ENCODE measurements at regions not wholly inside any gene's neighbourhood (a gene's known extent, or its start where the extent isn't known, plus 50 kb on each side); places are given as distances from the start of the nearest gene placed in this dataset.

- TF ChIP-seq RNF2 (IDR thresholded peaks at IDR 0.05; ENCODE audit: borderline replicate concordance, low read depth, low read length, missing control alignments, poor library complexity, severe bottlenecking) = no peak
- TF ChIP-seq NANOG (IDR thresholded peaks at IDR 0.05; ENCODE audit: insufficient read depth, low read depth, low read length, poor library complexity, severe bottlenecking) = no peak
- TF ChIP-seq RAD21 (IDR thresholded peaks at IDR 0.05 in 1 of 2, conservative IDR thresholded peaks at IDR 0.05 in 1 of 2; ENCODE audit: low read depth in 2 of 2, low read length in 2 of 2) = peak; percentile 45 to 59
- TF ChIP-seq CHD7 (IDR thresholded peaks at IDR 0.05; ENCODE audit: insufficient replicate concordance, low read length) = no peak
- no peak for TF ChIP-seq SP2 (IDR thresholded peaks at IDR 0.05; ENCODE audit: low read length)
- no peak for TF ChIP-seq CBX8 (IDR thresholded peaks at IDR 0.05; ENCODE audit: borderline replicate concordance, low read depth, low read length)
- TF ChIP-seq BCL11A (IDR thresholded peaks at IDR 0.05; ENCODE audit: low read depth in 2 of 2, low read length in 2 of 2) = no peak
- TF ChIP-seq HDAC2 (IDR thresholded peaks at IDR 0.05; ENCODE audit: borderline replicate concordance in 1 of 2, low read depth in 2 of 2, low read length in 2 of 2) = no peak
- TF ChIP-seq YY1 (IDR thresholded peaks at IDR 0.05; ENCODE audit: low read depth, low read length) = no peak
- no peak for TF ChIP-seq SIN3A (conservative IDR thresholded peaks at IDR 0.05 in 1 of 2, IDR thresholded peaks at IDR 0.05 in 1 of 2; ENCODE audit: low read depth in 1 of 2, low read length in 2 of 2)
Measured at GRCh38 chr11:69912911-69913451, 93.8 kb upstream of the FGF3 start (continued).
